Neural progenitor cell (in vitro differentiated cells): ENCODE measurements at regions not wholly inside any gene's neighbourhood (a gene's known extent, or its start where the extent isn't known, plus 50 kb on each side); places are given as distances from the start of the nearest gene placed in this dataset.

Experiments
- DNase-seq: peaks from one replicate; pipeline ENCODE4 v3.0.0-alpha.2; 2016; ENCODE audit warnings: low spot score
- H2AFZ ChIP-seq: fragments of 200-600 bp; sonication (generic); replicated peaks from 2 replicates; pipeline ENCODE4 v1.6.1; 2016; ENCODE audit warnings: antibody characterized with exemption
- H3F3A ChIP-seq: fragments of 200-600 bp; sonication (generic); 2 replicates; pipeline ENCODE4 v1.6.1; 2016; ENCODE audit warnings: antibody characterized with exemption, low read depth
- H3K27ac ChIP-seq: fragments of 200-600 bp; sonication (generic); 2 replicates; pipeline ENCODE4 v1.5.1; 2016; ENCODE audit warnings: mild to moderate bottlenecking
- H3K27me3 ChIP-seq: fragments of 200-600 bp; sonication (generic); 2 replicates; pipeline ENCODE4 v1.6.1; 2016; ENCODE audit warnings: mild to moderate bottlenecking, moderate library complexity
- H3K36me3 ChIP-seq: fragments of 200-600 bp; sonication (generic); 2 replicates; pipeline ENCODE4 v1.5.1; 2016
- H3K4me1 ChIP-seq: fragments of 200-600 bp; sonication (generic); 2 replicates; pipeline ENCODE4 v1.6.1; 2016; ENCODE audit warnings: mixed run types
- H3K4me2 ChIP-seq: fragments of 200-600 bp; sonication (generic); 2 replicates; pipeline ENCODE4 v1.6.1; 2016
- H3K4me3 ChIP-seq: fragments of 200-600 bp; sonication (generic); 2 replicates; pipeline ENCODE4 v1.5.1; 2016
- H3K79me2 ChIP-seq: fragments of 200-600 bp; sonication (generic); 2 replicates; pipeline ENCODE4 v1.6.1; 2016; ENCODE audit warnings: low read depth
- H3K9ac ChIP-seq: fragments of 200-600 bp; sonication (generic); 2 replicates; pipeline ENCODE4 v1.6.1; 2016
- H3K9me3 ChIP-seq: fragments of 200-600 bp; sonication (generic); 2 replicates; pipeline ENCODE4 v1.5.1; 2016; ENCODE audit warnings: low read depth
- H4K20me1 ChIP-seq: fragments of 200-600 bp; sonication (generic); 2 replicates; pipeline ENCODE4 v1.6.1; 2016; ENCODE audit warnings: low read depth
- H3K27ac Mint-ChIP-seq: 3 replicates; pipeline ENCODE4 v1.8.0; 2021; ENCODE audit warnings: mixed read lengths
- H3K27me3 Mint-ChIP-seq: 2 replicates; pipeline ENCODE4 v1.8.0; 2022; ENCODE audit warnings: low read depth, mild to moderate bottlenecking, inconsistent platforms, moderate library complexity, mixed read lengths; ENCODE audit not compliant: insufficient read depth
- H3K36me3 Mint-ChIP-seq: 3 replicates; pipeline ENCODE4 v1.8.0; 2021; ENCODE audit warnings: mixed read lengths
- H3K4me1 Mint-ChIP-seq: 3 replicates; pipeline ENCODE4 v1.8.0; 2021; ENCODE audit warnings: mixed read lengths
- H3K4me3 Mint-ChIP-seq: 3 replicates; pipeline ENCODE4 v1.8.0; 2021; ENCODE audit warnings: mild to moderate bottlenecking, moderate library complexity, mixed read lengths
- H3K9me3 Mint-ChIP-seq: 3 replicates; pipeline ENCODE4 v1.8.0; 2020; ENCODE audit warnings: mixed read lengths
- CTCF ChIP-seq: fragments of 200-600 bp; sonication (generic); IDR thresholded peaks from 2 replicates; pipeline ENCODE4 v1.5.1; 2017; ENCODE audit warnings: antibody characterized with exemption, mild to moderate bottlenecking
- EZH2 ChIP-seq: fragments of 200-600 bp; sonication (generic); IDR thresholded peaks from 2 replicates; pipeline ENCODE4 v1.6.1; 2017; ENCODE audit warnings: antibody characterized with exemption, mild to moderate bottlenecking, moderate library complexity
- EZH2phosphoT487 ChIP-seq: fragments of 200-600 bp; sonication (generic); IDR thresholded peaks from 2 replicates; pipeline ENCODE4 v1.6.1; 2017; ENCODE audit warnings: antibody characterized with exemption

- H4K20me1 ChIP-seq = no peaks in the 10 kb centered on the region
These were observed 1434.5 kb downstream of the LRFN5 start for GRCh38 chr14:43041207-43041606.

GRCh38 chr14:43039881-43040280, 1433.2 kb downstream of the LRFN5 start:
- Mint-ChIP-seq H3K4me3 (no peak overlapping the region), H3K36me3 (no peaks in the 10 kb centered on the region), H3K27me3 (no peaks in the 10 kb centered on the region), H3K4me1 (no peaks in the 10 kb centered on the region), H3K27ac (no peak overlapping the region), H3K9me3 (no peaks in the 10 kb centered on the region)
- H3K27ac ChIP-seq = no peak overlapping the region
- no peaks in the 10 kb centered on the region for H4K20me1 ChIP-seq
- no peak overlapping the region for H2AFZ ChIP-seq
- no peak overlapping the region for H3K4me2 ChIP-seq
- no peak overlapping the region for H3K4me3 ChIP-seq
- H3K9ac ChIP-seq = no peak overlapping the region
- no peak for DNase-seq
- H3K36me3 ChIP-seq = no peaks in the 10 kb centered on the region
- no peaks in the 10 kb centered on the region for H3F3A ChIP-seq
- no peaks in the 10 kb centered on the region for H3K79me2 ChIP-seq
- H3K27me3 ChIP-seq = no peaks in the 10 kb centered on the region
- TF ChIP-seq EZH2 (no peak), CTCF (no peak), EZH2phosphoT487 (no peak)
- no peaks in the 10 kb centered on the region for H3K9me3 ChIP-seq
- H3K4me1 ChIP-seq = no peaks in the 10 kb centered on the region

More at GRCh38 chr14:43041207-43041606, 1434.5 kb downstream of the LRFN5 start:
- Histone ChIP-seq H3K36me3 (no peaks in the 10 kb centered on the region), H3K9me3 (no peaks in the 10 kb centered on the region), H3K4me1 (no peaks in the 10 kb centered on the region), H3K79me2 (no peaks in the 10 kb centered on the region), H3K4me2 (no peak overlapping the region), H3K27ac (no peak overlapping the region), H3F3A (no peaks in the 10 kb centered on the region), H3K27me3 (no peaks in the 10 kb centered on the region), H2AFZ (no peak overlapping the region), H3K4me3 (no peak overlapping the region), H3K9ac (no peak overlapping the region)
- TF ChIP-seq CTCF = no peak
- no peak for TF ChIP-seq EZH2
- TF ChIP-seq EZH2phosphoT487 = no peak
- H3K27me3 Mint-ChIP-seq = no peaks in the 10 kb centered on the region
- DNase-seq = no peak
- H3K27ac Mint-ChIP-seq = no peak overlapping the region
- no peaks in the 10 kb centered on the region for H3K4me1 Mint-ChIP-seq
- H3K4me3 Mint-ChIP-seq = no peak overlapping the region
- H3K36me3 Mint-ChIP-seq = no peaks in the 10 kb centered on the region
- H3K9me3 Mint-ChIP-seq = no peaks in the 10 kb centered on the region

- Mint-ChIP-seq H3K36me3 (no peaks in the 10 kb centered on the region), H3K4me3 (no peak overlapping the region), H3K4me1 (no peaks in the 10 kb centered on the region), H3K9me3 (no peaks in the 10 kb centered on the region), H3K27me3 (no peaks in the 10 kb centered on the region), H3K27ac (no peak overlapping the region)
- H4K20me1 ChIP-seq = no peaks in the 10 kb centered on the region
- no peak overlapping the region for H3K4me3 ChIP-seq
- no peak overlapping the region for H3K9ac ChIP-seq
- no peaks in the 10 kb centered on the region for H3K27me3 ChIP-seq
- no peak overlapping the region for H3K27ac ChIP-seq
- H2AFZ ChIP-seq = no peak overlapping the region
- no peaks in the 10 kb centered on the region for H3K4me1 ChIP-seq
- H3K79me2 ChIP-seq = no peaks in the 10 kb centered on the region
- H3F3A ChIP-seq = no peaks in the 10 kb centered on the region
- no peak overlapping the region for H3K4me2 ChIP-seq
- TF ChIP-seq EZH2phosphoT487 = no peak
- no peak for TF ChIP-seq EZH2
- TF ChIP-seq CTCF = no peak
- no peaks in the 10 kb centered on the region for H3K36me3 ChIP-seq
- DNase-seq = no peak
- H3K9me3 ChIP-seq = no peaks in the 10 kb centered on the region
These were observed 1424.9 kb downstream of the LRFN5 start for GRCh38 chr14:43031598-43031997.
